ENCODE measurements at regions not wholly inside any gene's neighbourhood (a gene's known extent, or its start where the extent isn't known, plus 50 kb on each side); places are given as distances from the start of the nearest gene placed in this dataset.

GRCh38 chr7:114363292-114363691 lies 51.3 kb upstream of the FOXP2 start:
- TF ChIP-seq, protein P1, sequence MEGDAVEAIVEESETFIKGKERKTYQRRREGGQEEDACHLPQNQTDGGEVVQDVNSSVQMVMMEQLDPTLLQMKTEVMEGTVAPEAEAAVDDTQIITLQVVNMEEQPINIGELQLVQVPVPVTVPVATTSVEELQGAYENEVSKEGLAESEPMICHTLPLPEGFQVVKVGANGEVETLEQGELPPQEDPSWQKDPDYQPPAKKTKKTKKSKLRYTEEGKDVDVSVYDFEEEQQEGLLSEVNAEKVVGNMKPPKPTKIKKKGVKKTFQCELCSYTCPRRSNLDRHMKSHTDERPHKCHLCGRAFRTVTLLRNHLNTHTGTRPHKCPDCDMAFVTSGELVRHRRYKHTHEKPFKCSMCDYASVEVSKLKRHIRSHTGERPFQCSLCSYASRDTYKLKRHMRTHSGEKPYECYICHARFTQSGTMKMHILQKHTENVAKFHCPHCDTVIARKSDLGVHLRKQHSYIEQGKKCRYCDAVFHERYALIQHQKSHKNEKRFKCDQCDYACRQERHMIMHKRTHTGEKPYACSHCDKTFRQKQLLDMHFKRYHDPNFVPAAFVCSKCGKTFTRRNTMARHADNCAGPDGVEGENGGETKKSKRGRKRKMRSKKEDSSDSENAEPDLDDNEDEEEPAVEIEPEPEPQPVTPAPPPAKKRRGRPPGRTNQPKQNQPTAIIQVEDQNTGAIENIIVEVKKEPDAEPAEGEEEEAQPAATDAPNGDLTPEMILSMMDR (IDR thresholded peaks at IDR 0.05; ENCODE audit: low read depth, low read length, missing input control): no peak
- TF ChIP-seq JUND (IDR thresholded peaks at IDR 0.05): no peak
- no peak for TF ChIP-seq TAF1 (conservative IDR thresholded peaks at IDR 0.05)
- no peak for TF ChIP-seq SP1 (IDR thresholded peaks at IDR 0.05)
- TF ChIP-seq HNF4A (conservative IDR thresholded peaks at IDR 0.05): no peak
- TF ChIP-seq YY1 (IDR thresholded peaks at IDR 0.05): no peak

All from liver (tissue), 3 donors.